Neural progenitor cell (in vitro differentiated cells): ENCODE measurements at regions not wholly inside any gene's neighbourhood (a gene's known extent, or its start where the extent isn't known, plus 50 kb on each side); places are given as distances from the start of the nearest gene placed in this dataset.

Experiments
- CTCF ChIP-seq: fragments of 200-600 bp; sonication (generic); IDR thresholded peaks from 2 replicates; pipeline ENCODE4 v1.5.1; 2017; ENCODE audit warnings: antibody characterized with exemption, mild to moderate bottlenecking
- EZH2 ChIP-seq: fragments of 200-600 bp; sonication (generic); IDR thresholded peaks from 2 replicates; pipeline ENCODE4 v1.6.1; 2017; ENCODE audit warnings: antibody characterized with exemption, mild to moderate bottlenecking, moderate library complexity
- EZH2phosphoT487 ChIP-seq: fragments of 200-600 bp; sonication (generic); IDR thresholded peaks from 2 replicates; pipeline ENCODE4 v1.6.1; 2017; ENCODE audit warnings: antibody characterized with exemption

GRCh38 chr6:113290684-113291083 is 566.5 kb upstream of the MARCKS start:
- TF ChIP-seq CTCF (no peak), EZH2 (no peak), EZH2phosphoT487 (no peak)
